HG03460 (cell line): ENCODE measurements at regions not wholly inside any gene's neighbourhood (a gene's known extent, or its start where the extent isn't known, plus 50 kb on each side); places are given as distances from the start of the nearest gene placed in this dataset.
"Not testable (repeated sequence)": the region's sequence is repeated elsewhere in the genome, so short reads cannot be mapped to it uniquely, and the experiment has no call there.

Experiments
- ATAC-seq: cut with Tn5 transposase; IDR thresholded peaks from one replicate; pipeline ENCODE4 v1.9.1; 2021; ENCODE audit not compliant: unreplicated experiment

DNA sequence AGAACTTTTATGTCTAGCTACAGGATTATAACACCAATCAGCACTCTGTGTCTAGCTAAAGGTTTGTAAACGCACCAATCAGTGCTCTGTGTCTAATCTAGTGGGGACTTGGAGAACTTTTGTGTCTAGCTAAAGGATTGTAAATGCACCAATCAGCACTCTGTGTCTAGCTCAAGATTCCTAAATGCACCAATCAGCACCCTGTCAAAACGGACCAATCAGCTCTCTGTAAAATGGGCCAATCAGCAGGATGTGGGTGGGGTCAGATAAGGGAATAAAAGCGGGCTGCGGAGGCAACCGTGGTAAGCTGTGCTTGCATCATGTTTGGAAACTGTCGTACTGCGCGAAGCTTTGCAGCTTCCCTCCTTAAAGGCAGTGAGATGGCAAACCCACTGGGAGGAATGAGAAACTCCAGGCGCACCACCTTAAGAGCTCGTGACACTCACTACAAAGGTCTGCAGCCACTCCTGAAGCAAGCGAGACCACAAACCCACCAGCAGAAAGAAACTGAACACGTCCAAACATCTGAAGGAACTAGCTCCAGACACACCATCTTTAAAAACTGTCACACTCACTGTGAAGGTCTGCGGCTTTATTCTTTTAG, 112.1 kb upstream of the DUSP22 start:
- not testable (repeated sequence) for ATAC-seq

DNA sequence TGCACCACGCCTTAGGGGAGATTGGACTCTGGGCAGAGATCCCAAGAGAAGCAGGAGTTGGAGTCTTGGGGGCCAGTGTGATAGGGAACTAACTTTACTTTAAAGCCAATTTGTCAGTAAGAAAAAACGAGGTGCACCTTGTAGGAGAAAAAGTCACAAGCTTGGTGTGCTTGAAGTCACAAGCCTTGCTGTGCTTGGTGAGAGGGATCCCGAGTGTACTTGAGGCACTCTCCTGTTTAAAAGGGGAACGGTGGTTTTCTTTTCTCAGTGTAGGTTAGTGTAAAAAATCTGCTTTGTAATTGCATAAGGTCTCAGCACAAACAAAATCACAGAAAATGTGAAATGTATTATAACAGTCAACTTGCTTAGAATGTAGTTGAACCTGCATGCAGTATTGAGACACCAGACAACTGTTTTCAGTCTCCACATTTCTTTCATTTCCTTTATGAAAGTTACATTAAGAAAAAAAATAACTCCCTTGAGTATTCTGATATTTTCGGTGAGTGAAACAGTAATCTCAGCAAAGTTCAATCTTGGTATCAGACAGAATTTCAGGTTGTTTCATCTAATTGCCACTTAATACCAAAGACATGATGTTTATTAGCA, 111.1 kb upstream of the DUSP22 start:
- ATAC-seq, result peak; percentile 67

DNA sequence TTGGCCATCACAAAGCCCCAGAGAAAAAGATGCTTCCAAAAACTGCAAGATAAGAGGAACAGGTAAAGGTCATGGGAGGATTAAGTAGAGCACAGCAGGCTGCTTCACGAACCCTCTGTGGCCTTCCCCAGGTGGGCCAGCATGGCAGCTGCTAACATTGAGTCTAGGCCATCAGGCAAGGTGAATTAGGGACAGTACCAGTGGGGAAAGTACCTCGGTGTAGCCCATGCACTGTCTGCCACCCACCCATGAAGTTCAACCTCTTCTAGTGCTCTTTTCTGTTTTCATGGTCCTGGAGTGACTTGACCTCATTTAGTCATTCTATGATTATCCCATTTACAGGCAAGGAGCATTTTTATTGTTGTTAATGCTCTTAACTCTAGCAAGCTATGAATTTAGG, 108.6 kb upstream of the DUSP22 start:
- no peak for ATAC-seq

DNA sequence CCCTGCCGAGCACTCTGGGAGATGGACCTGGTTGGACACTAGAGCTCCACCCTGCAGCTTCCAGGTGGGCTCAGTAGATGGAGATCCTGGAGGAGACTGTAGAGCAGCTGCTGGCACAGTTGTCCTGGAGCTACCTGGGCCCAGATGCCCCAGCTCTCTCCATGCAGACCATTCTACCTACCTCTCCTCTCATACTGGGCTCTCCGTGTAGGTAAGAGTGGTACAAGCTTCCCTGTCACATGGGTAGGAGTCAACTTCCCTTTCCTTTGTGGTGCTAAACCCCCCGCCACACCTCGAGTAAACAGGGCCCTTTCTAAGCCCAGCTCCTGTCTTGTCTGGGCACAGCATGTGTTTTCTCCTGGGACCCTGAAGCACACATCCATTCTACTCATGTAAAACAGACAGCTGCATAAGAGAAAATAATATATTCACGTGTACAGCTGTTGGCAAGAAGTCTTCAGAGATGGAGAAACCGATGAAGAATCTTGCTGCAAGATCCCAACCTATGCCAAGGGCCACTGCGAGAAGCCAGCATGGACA, 108.1 kb upstream of the DUSP22 start:
- no peak for ATAC-seq

DNA sequence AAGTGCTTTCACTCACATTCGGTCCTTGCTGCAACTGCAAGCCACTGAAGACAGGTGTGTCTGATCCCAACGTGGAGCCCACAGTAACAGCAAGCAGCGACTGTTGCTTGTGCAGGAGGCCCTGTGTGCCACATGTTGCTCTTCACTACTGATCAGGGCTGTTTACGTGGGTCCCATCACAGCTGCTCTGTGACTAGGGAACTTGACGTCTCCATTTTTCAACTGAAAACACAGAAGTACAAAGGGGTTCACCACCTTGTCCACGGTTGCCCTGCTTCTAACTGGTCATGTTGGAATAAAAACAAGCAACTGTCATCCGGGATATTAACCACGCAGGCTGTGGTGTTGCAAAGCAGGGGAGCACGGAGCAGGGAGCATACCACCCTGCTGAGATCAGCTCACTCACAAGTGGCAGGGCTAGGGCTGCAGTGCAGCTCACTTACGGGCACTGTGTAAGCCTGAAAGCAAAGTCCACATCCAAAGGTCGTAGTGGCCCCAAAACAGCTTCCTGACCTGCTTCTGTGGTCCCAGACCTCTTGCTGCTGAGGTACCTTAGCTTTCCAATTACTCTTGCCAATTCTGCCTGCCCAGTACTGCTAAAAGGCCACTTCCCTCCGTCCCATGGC, 105.8 kb upstream of the DUSP22 start:
- no peak for ATAC-seq

DNA sequence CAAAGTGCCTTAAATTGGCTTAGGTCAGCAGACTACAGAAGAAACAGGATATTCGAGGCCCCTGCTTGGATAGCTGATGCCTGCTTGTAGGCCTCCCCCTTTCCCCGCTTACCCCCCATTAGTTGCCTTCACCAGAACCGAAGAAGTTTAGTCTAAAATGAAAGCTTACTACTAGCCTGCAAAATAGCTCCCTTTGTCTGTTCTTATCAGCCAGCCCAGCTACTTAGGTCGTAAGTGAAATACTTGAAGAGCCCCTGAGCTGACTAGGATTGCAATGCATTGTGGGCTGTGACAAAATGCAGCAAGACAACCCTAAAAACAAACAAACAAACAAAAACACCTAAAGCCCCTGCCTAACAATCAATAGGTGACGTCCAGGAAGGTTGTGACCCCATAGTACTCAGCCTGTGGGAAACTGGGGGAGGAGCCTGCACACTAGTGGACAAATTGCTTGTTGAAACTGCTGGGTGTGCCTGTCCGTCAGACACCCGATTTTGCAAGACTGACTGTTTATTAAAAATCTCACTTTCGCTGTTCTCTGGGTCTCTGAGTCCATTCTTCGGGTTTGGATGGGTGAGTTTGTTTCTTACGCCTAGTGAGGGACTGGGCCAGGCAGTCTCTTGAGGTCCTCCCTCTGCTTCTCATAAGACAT, 105.0 kb upstream of the DUSP22 start:
- ATAC-seq, result no peak

DNA sequence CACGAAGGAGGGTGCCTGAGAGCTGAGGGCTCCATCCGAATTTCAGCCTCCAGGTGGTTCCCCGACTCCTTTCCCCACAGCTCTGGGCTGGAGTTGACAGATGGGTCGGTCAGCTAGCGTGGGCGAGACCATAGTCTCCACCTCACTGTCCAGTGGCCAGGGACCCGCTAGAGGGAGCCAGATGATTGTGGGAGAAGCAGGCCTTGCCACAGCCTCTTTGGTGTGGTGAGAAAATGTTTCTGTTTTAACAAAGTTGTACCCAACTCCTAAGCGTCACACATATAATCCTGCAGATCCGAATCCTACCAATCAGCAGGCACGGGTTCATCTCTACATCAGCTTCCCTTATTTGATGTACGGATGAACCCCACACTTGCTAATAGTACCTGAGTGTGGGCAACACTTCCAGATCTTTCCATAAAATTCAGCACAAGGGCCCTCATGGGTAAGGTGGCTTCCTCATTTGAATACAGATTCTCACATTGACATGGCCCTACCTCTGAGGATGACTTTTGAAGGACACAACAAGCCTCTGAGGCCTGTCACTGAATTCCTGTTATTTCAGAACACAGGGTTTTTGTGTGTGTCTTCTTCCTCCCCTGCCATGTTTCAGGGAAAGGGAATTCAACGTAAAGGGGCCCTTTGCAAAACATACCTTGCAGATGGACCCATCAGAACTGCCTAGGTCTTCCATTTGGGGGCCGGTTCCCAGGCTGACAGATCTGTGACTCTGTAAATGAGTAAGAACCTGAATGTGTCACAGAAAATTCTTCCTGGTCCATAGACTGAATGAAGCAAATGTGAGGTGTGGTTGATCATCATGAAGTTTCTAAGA, 103.2 kb upstream of the DUSP22 start:
- peak; percentile 69 for ATAC-seq

DNA sequence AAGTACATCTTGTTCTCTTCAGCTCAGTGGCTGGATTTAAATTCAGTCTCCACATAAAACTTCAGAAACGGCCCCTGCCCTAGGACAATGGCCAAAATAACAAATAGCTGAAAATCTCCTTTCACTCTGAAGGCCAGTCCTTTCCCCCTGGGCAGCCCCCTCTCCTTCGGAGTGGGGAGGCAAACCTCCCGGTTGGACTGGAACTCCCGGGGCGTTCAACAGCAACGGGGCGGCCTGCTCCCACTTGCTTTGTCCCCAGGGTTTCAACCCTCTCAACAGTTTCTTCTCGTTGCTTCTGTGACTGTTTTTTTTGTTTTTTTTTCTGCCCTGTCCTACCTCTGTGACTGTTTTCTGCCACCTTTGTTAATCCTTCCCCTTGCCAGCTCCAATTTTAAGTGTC, 102.6 kb upstream of the DUSP22 start:
- no peak for ATAC-seq

DNA sequence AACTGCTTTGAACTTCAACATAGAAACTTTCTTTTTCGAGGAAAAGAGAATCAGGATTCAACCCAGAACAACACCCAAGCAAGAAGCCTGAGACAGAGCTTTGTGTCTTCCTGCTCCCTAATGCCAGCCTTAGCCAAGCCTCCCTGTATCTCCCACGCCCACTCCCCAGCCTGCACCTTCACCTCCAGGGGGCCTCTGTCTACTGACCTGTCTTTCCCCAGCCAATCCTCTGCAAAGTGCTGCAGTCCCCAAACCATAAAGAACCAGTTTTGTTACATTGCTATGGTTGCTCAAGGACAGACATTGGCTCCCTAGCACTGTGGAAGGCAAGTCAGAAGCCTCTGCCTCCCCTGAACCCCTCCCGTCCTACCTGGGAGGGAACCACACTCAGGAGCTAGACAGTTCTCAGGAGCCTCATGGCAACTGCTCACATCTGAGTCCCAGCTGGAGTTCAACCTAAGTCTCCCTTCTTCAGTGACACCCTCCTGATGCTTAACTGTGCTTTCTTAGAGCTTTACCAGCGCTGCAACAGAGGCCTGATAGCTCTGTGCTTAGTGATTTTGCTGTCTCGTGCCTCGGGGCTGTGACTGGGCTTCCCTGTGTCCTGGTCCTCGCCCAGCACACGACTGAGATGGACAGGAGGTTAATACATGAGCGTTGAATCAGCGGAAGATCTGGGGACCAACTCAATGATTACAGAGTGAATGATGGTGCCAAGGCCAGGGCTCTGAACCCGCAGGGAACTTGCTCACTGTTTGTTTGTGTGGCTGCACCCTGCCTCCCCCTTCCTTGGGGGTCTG, 101.5 kb upstream of the DUSP22 start:
- no peak for ATAC-seq

DNA sequence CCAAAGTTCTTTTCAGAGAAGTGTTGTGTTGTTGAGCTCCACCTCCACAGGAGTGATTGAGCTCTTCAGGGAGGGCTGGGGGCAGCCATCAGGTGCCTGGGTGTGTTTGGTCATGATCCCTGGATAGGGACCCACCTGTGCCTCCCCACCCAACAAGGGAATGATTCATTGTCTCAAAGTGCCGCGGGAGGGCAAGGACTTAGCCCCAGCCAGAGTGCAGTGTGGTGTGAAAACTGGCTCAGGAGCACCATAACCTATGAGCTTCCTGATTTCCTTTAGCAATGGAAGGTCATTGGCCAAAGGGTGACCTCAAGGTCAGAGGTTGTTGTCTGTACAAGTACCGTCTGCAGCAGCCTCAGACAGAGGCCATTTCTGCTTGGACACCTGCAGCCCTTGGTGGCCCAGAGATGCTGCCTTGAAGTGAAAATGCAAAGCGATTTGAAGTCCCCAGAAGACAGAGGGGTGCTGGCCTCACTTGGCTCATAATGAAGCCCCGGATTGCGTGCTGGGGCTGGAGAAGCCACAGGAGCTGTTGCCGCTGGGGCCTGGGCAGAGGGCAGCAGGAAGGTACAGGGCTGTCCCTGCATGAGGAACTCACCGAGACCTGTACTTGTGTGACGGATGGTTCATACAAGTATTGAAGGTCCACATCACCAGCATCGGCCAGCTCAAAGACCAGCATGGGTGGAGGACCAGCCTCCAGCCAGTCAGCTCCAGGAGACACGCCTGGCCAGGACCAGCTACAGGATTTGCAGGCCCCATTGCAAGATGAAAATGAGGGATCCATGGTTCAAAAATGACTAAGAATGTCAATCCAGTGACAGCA, 100.6 kb upstream of the DUSP22 start:
- no peak for ATAC-seq

DNA sequence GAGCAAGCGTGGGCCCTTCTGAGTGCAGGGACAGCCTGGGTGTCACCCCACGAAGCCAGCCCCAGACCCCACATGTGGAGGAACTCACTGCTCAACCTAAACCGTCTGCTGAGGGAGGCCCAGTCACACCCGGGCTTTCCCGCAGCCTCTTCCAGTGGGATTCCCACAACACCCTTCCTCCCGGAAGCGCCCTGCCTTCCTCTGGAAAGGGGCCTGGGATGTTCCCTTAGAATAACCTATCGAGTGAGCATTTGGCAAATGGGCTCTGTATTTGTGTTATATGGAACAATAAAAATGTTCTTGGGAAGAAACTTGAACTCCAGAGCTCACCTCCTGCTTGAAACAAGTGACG, 100.0 kb upstream of the DUSP22 start:
- ATAC-seq, result no peak

DNA sequence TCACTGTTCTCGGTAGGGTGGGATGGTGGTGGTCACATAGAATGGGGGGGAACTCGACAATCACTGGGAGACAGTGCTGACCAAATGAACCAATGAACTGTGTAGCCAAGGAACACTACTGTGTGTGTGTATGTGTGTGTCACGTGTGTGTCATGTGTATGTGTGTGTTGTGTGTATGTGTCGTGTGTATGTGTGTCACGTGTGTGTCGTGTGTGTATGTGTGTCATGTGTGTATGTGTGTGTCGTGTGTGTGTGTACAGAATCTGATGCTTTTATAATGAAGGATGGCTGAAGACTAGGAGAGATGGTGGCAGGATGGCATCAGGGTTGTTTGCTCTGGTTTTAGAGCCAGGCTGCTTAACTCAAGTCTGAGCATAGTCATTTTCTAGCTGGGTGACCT, 99.1 kb upstream of the DUSP22 start:
- ATAC-seq, result no peak

DNA sequence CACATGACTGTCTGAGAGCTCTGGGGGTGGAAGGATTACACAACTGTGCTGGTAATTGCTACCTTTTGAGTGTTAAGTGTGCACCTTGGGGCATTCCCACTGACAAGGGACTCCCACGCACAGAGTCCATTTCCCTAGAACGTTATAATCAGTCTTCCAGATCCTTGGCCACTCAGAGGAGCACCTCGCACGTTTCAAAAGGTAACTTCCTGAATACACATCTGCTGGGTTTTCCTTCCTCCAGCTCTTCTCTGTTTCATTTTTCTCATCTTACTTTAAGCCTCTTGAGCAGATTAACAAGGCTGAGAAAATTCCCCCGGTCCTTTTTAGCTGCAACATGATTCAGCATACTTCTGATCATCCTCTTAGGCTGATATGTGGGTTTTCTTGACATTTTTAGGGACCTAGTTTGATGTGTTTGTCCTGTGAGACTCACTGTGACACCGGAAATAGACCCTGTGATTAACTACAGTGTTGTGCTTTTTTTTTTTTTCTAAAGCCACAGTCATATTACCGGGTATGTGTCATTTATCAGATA, 98.4 kb upstream of the DUSP22 start:
- no peak for ATAC-seq

DNA sequence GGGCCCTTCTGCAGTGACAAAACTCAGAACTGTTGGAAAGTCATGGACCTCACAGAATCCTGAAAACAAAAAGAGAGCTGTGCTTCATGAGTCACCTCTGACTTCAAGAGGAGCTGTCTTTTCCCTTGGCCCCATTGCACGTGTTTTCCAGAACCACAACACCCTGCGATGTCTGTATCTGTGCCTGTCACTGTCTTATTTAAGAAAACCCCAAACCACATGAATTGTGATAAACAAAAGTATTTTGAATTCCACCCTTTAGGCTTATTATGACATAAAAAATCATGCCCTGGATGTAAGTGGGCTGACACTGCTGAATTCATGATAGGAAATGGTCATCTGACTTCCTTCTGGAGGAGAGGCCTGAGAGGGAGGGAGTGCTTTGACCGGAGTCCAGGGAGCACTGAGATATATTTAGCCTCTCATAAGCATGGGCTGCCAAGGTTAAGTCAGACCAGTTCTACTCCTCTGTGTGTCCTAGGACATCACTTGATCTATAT, 96.4 kb upstream of the DUSP22 start:
- no peak for ATAC-seq

DNA sequence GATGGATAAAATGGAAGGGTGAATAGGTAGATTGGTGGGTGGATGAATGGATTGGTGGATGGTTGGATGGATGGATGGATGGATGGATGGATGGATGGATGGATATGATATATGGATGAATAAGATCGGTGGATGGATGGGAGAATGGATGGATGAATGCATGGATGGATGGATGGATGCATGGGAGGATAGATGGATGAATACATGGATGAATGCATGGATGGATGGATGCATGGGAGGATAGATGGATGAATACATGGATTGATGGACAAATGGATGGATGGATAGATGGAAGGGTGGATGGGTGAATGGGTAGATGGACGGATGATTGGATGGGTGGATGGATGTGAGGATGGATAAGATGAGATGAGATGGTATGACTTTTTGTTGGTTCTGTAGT, 95.7 kb upstream of the DUSP22 start:
- no peak for ATAC-seq

DNA sequence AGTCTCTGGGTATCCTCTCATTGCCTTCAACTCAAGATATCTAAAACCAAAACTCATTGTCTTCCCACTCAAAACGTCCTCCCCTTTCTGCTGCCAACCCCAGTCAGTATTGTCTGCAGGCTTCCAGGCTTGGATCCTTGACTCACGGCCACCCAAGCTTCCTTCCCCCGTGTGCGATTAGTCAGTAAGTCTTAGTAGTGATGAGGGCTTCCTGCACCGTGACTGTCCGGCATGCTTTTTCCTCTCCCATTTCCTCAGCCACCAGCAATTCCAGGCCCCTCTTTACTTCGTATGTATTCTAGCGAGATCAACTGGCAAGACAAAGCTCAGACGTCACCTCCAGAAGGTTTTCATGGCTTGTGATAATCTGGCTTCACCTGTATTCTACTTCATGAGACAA, 88.6 kb upstream of the DUSP22 start:
- ATAC-seq, result no peak

DNA sequence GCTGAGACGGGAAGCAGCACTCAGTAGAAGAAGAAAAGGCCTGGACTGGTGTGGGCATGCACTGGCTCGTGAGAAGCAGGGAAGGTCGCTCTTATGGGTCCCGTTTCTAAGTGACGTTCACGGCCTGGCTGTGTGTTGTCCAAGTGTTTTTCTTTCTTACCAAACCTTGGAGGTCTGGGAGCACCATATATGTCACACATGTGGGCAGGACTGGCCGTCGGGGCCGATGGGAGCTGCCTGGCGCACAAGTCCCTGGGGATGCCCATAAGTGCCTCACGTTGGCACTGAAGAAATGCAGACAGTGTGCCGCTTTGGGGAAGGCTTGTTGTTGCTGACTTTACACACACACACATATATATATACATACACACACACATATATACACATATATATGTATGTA, 86.0 kb upstream of the DUSP22 start:
- ATAC-seq, result no peak

DNA sequence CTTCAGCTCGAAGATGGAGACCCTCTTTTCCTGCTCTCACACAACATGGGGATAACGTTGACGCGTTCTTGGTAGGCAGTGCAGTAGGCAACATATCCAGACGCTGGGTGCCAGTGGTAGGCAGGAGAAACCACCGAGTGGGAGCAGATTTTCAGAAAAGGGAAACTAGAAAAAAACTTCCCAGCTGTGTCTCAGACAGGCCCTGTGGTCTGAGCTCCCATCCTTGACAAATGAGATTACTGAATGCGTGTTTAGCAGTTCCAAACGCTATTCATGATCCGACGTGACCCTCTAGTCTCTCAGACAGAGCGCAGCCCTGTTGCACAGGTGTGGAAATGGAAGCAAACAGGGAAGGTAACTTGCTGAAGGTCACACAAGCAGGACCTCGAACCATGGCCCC, 83.9 kb upstream of the DUSP22 start:
- ATAC-seq, result no peak

DNA sequence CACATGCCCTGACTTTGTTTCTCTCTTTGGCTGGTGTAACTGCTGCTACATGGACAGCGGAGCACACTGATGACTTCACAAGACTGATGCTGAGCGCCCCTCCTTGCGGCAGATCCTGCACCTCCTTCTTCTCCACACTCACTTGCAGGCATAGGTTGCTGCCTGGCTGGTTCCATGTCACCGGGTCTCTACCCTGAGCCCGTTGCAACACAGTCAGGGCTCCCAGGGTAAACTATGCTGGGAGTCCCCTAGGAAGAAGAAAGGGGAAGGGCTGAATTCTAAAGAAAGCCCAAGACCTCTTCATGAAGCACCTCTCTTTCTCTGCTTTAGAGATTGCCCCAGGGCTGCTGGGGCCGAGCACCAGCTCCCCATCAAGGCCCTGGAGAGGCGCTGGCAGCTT, 83.3 kb upstream of the DUSP22 start:
- ATAC-seq, result no peak
